ENCODE measurements at regions not wholly inside any gene's neighbourhood (a gene's known extent, or its start where the extent isn't known, plus 50 kb on each side); places are given as distances from the start of the nearest gene placed in this dataset.

DNA sequence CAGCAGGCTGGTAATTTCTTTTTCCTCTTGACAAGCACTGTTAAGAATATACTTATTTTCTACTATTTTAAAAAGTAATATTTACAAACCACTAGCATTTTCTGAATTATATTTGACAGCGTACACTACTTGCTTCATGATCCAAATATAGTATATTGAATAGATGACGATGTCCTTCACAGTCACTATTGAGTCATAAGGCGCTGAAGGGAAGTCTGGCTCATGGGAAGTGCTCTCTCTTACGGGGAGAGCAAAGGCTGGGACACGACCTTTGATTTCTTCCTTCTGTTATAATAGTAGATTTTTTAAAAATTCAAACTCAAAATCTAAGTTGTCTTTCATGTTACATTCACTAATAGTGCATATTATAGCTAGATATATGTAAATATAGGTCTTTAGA lies 357.1 kb downstream of the SOCS6 start:
- CTCF ChIA-PET: no interaction called here
- Histone ChIP-seq H3K27ac (no peak overlapping the region), H3K4me1 (no peaks in the 10 kb centered on the region), H3K4me2 (no peak overlapping the region), H3K9me3 (no peaks in the 10 kb centered on the region), H3K4me3 (no peak overlapping the region)
- DNase-seq (ENCODE audit: low read depth in 1 of 2, low spot score in 1 of 2) (no peak), ATAC-seq (no peak), FAIRE-seq (no peak)
- TF ChIP-seq SMC3 (IDR thresholded peaks at IDR 0.05) (no peak), RFX5 (IDR thresholded peaks at IDR 0.05) (no peak), ZC3H11A (IDR thresholded peaks at IDR 0.05) (no peak), NR3C1 (IDR thresholded peaks at IDR 0.05) (no peak), CBX2 (IDR thresholded peaks at IDR 0.05; ENCODE audit: borderline replicate concordance, low read depth) (no peak)
- TF ChIP-seq, protein P1, sequence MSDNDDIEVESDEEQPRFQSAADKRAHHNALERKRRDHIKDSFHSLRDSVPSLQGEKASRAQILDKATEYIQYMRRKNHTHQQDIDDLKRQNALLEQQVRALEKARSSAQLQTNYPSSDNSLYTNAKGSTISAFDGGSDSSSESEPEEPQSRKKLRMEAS (IDR thresholded peaks at IDR 0.05): no peak
- WGBS (ENCODE audit: missing lambda C conversion rate): 8% methylated on average over 5 of the region's 5 CpGs
- POLR2A ChIA-PET: no interaction called here

DNA sequence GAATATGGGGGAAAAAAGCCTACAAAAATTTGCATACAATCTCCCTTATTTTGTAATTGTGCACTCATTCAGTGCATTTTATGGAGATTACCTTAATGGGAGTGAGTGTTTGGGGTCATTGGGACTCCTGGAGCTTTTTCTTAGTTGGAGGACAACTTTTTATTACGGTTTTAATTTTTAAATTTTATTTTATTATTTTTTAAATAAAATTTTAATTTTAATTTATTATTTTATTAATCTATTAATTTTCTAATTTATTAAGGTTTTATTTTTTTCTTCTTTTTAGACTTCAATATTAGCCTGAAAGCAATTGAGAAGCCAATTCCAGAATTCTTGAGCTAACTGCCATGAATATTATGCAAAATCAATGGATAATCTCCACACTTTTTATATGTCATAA lies 355.0 kb downstream of the SOCS6 start:
- WGBS (ENCODE audit: missing lambda C conversion rate): 11% methylated on average over 1 of the region's 1 CpG
- ATAC-seq: no peak
- H3K9me3 ChIP-seq: no peaks in the 10 kb centered on the region
- no peak for FAIRE-seq
- POLR2A ChIA-PET: no interaction called here
- TF ChIP-seq CBX8 (IDR thresholded peaks at IDR 0.05): no peak
- no peak for TF ChIP-seq POLR2AphosphoS2 (conservative IDR thresholded peaks at IDR 0.05; ENCODE audit: low read length)
- TF ChIP-seq FOSL2 (IDR thresholded peaks at IDR 0.05): no peak
- no peak for TF ChIP-seq FOSL2 (CRISPR knock-in tag; IDR thresholded peaks at IDR 0.05)
- TF ChIP-seq, protein P2, sequence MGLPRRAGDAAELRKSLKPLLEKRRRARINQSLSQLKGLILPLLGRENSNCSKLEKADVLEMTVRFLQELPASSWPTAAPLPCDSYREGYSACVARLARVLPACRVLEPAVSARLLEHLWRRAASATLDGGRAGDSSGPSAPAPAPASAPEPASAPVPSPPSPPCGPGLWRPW (IDR thresholded peaks at IDR 0.05): no peak
- no peak for TF ChIP-seq GATA3 (IDR thresholded peaks at IDR 0.05; ENCODE audit: borderline replicate concordance)
- TF ChIP-seq MAFK (IDR thresholded peaks at IDR 0.05; ENCODE audit: partially characterized antibody): no peak
- no peak for TF ChIP-seq FOSB (CRISPR knock-in tag; IDR thresholded peaks at IDR 0.05)
- TF ChIP-seq JUNB (IDR thresholded peaks at IDR 0.05): no peak
- no peak for TF ChIP-seq TP53 (CRISPR knock-in tag; IDR thresholded peaks at IDR 0.05)
- TF ChIP-seq NPAS2 (CRISPR knock-in tag; IDR thresholded peaks at IDR 0.05; ENCODE audit: borderline replicate concordance): no peak
- TF ChIP-seq, protein P3, sequence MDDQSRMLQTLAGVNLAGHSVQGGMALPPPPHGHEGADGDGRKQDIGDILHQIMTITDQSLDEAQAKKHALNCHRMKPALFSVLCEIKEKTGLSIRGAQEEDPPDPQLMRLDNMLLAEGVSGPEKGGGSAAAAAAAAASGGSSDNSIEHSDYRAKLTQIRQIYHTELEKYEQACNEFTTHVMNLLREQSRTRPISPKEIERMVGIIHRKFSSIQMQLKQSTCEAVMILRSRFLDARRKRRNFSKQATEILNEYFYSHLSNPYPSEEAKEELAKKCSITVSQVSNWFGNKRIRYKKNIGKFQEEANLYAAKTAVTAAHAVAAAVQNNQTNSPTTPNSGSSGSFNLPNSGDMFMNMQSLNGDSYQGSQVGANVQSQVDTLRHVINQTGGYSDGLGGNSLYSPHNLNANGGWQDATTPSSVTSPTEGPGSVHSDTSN (IDR thresholded peaks at IDR 0.05): no peak
- TF ChIP-seq EHMT2 (IDR thresholded peaks at IDR 0.05; ENCODE audit: low read depth): no peak
- TF ChIP-seq HDAC2 (IDR thresholded peaks at IDR 0.05): no peak
- TF ChIP-seq TFCP2L1 (CRISPR knock-in tag; IDR thresholded peaks at IDR 0.05): no peak
- TF ChIP-seq, protein P4, sequence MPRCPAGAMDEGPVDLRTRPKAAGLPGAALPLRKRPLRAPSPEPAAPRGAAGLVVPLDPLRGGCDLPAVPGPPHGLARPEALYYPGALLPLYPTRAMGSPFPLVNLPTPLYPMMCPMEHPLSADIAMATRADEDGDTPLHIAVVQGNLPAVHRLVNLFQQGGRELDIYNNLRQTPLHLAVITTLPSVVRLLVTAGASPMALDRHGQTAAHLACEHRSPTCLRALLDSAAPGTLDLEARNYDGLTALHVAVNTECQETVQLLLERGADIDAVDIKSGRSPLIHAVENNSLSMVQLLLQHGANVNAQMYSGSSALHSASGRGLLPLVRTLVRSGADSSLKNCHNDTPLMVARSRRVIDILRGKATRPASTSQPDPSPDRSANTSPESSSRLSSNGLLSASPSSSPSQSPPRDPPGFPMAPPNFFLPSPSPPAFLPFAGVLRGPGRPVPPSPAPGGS (IDR thresholded peaks at IDR 0.05): no peak
- no peak for TF ChIP-seq NFE2L2 (conservative IDR thresholded peaks at IDR 0.05; ENCODE audit: low read length)
- no peak for TF ChIP-seq PHF8 (IDR thresholded peaks at IDR 0.05; ENCODE audit: borderline replicate concordance, low read depth)
- no peak for TF ChIP-seq FOXS1 (CRISPR knock-in tag; IDR thresholded peaks at IDR 0.05)
- CTCF ChIA-PET: interaction anchor here (0.6 kb wide), 1 partner anchor 55 kb away, joined by 3 read pairs; no protein-coding TSS in a partner anchor
- no peak overlapping the region for H3K4me3 ChIP-seq
- H3K27ac ChIP-seq: no peak overlapping the region
- H3K4me1 ChIP-seq: no peaks in the 10 kb centered on the region
- no peak for DNase-seq (ENCODE audit: low read depth in 1 of 2, low spot score in 1 of 2)
- no peak overlapping the region for H3K4me2 ChIP-seq

DNA sequence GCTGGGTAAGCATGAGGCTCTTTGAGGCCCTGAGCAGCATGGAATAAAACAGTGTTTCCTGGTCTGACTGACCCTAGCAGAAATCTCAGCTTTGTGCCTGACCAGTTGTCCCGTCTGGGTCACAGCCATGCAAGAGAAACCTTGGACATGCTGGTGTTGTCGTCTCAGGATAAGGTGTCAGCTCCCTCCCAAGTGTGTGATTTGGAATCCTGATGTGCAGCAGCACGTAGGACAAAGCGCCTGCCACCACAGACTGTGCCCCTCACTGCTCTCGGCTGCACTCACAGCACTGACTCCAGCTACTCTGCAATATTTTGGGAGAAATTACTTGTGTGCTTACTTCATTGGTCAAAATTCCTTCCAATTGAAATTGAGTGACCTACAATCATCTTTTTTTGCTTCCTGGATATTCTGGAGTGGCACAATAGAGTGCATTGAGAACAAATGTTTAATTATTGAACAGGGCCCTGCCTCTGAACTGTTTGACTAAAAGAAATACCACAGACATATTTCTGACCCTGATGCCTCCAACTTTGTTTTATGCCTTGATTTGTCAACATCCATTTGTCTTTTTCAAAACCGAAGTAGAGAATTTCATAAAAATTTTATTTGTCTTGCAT lies 352.4 kb downstream of the SOCS6 start:
- CTCF ChIA-PET: no interaction called here
- Histone ChIP-seq H3K9me3 (no peaks in the 10 kb centered on the region), H3K4me2 (no peak overlapping the region), H3K4me1 (no peaks in the 10 kb centered on the region), H3K4me3 (no peak overlapping the region), H3K27ac (no peak overlapping the region)
- ATAC-seq: no peak
- no peak for DNase-seq (ENCODE audit: low read depth in 1 of 2, low spot score in 1 of 2)
- POLR2A ChIA-PET: no interaction called here
- no peak for TF ChIP-seq MAFK (IDR thresholded peaks at IDR 0.05; ENCODE audit: partially characterized antibody)
- no peak for FAIRE-seq
- WGBS (ENCODE audit: missing lambda C conversion rate): 30% methylated on average over 6 of the region's 6 CpGs
